Transverse colon (tissue), 4 donors: ENCODE measurements at regions not wholly inside any gene's neighbourhood (a gene's known extent, or its start where the extent isn't known, plus 50 kb on each side); places are given as distances from the start of the nearest gene placed in this dataset.
A peak's percentile ranks its signal among the peaks of the same experiment; 100 is the strongest.

Experiments
- DNase-seq: peaks from one replicate; pipeline ENCODE4 v3.0.0-alpha.2; 2019
- H3K27ac ChIP-seq, 4 donors: fragments of 200-600 bp; sonication (generic); 2 replicates each; pipeline ENCODE4 v1.5.1; 2016 to 2018; ENCODE audit warnings: inconsistent platforms in 4 of 4
- H3K27me3 ChIP-seq: fragments of 200-600 bp; sonication (generic); 2 replicates; pipeline ENCODE4 v1.5.1; 2017; ENCODE audit warnings: inconsistent platforms
- H3K36me3 ChIP-seq, 4 donors: fragments of 200-600 bp; sonication (generic); 2 replicates each; pipeline ENCODE4 v1.5.1; 2017 to 2019; ENCODE audit warnings: inconsistent platforms in 4 of 4
- H3K4me1 ChIP-seq, 4 donors: fragments of 200-600 bp; sonication (generic); 2 replicates each; pipeline ENCODE4 v1.5.1; 2017 to 2020; ENCODE audit warnings: inconsistent platforms in 4 of 4
- H3K4me3 ChIP-seq, 4 donors: fragments of 200-600 bp; sonication (generic); 1 replicate in 1 of 4; 2 replicates in 3 of 4; pipeline versions ENCODE4 v1.5.1 to v1.6.1; 2017 to 2019; ENCODE audit warnings: inconsistent platforms in 4 of 4
- H3K9me3 ChIP-seq, 2 donors: fragments of 200-600 bp; sonication (generic); 2 replicates each; pipeline ENCODE4 v1.5.1; 2017 to 2019; ENCODE audit warnings: inconsistent platforms in 2 of 2
- EP300 ChIP-seq: sonication (generic); formaldehyde crosslinking; IDR thresholded peaks from one replicate; pipeline ENCODE4 v1.6.1; 2017; ENCODE audit warnings: antibody characterized with exemption, low read depth
- POLR2A ChIP-seq: fragments of 450-650 bp; IDR thresholded peaks from one replicate; pipeline ENCODE4 v1.6.1; 2016; ENCODE audit warnings: antibody characterized with exemption, mild to moderate bottlenecking, moderate library complexity
- POLR2AphosphoS5 ChIP-seq, 3 donors: sonication (generic); formaldehyde crosslinking; IDR thresholded peaks; one replicate each; pipeline ENCODE4 v1.6.1; 2016; ENCODE audit warnings: antibody characterized with exemption in 3 of 3
- WGBS, 2 donors: methylation state at CpG; one replicate each; pipeline ENCODE4 v1.1.5; 2018; ENCODE audit warnings: low coverage in 1 of 2; 5-methylcytosine and 5-hydroxymethylcytosine counted together
- in situ Hi-C, 4 donors: fragments of 200-750 bp; cut with MboI; loops; one replicate each; pipeline versions ENCODE4 v1.15.0 to v1.15.1; 2017; ENCODE audit warnings: low sequenced_read_pairs in 3 of 4, low pct_ligation_motif_present in 1 of 4, low pct_unique_long_range_greater_than_20kb in 1 of 4
- intact Hi-C: fragments of 100-400 bp; cut with DNase I; formaldehyde crosslinking; loops from one replicate; pipeline ENCODE4 v1.15.1; 2023; ENCODE audit warnings: low total_unique reads
- TF ChIP-seq, protein P1 (sequence below), 5 experiments: fragments of 200-600 bp in 3 of 5; fragments of 450-650 bp in 2 of 5; sonication (generic) in 3 of 5; IDR thresholded peaks; 1 replicate in 2 of 5; 2 replicates in 3 of 5; pipeline ENCODE4 v1.5.1; 2016 to 2017; ENCODE audit warnings: antibody characterized with exemption in 5 of 5, inconsistent platforms in 3 of 5, mild to moderate bottlenecking in 2 of 5, moderate library complexity in 1 of 5

DNA sequence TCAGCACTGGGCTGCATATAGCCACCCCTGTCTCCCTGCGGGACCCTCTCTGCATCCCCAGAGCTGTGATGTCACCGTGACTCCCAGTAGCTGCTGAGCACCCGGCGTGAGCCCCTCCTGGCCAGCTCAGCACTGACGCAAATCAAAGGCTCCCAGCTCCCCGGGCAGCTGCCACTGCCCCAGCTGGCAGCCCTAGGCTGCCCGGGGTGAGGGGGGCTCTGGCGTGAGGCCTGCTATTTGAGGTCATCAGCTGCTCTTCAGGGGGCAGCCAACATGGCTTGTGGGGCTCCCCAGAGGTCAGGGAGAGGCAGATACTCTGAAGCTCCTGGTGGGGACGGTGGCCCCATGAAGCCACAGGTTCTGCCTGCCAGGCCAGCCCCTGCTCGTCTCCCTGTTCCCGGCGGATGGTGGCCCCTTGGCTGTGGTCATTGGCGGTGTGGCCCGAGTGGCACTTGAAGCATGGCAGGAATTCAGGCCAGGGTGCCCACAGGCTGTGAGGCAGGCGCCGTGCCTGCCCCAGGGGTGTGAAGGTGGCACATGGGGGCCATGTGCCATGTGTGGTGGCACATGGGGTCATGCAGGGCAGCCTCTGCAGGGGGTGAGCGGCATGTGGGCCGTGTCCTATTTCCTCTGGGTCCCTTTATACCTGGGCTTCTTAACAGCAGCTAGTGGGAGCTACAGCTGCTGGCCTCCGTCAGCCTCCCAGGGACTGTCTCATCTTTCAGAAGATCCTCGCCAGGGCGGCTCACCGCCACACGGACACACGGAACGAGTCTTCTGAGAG is 85.4 kb downstream of the SIK1 start:
- Histone ChIP-seq H3K27ac (no peak overlapping the region), H3K36me3 (no peaks in the 10 kb centered on the region), H3K4me1 (peaks cover 12 to 23% (median 20%) of the 10 kb centered on the region in 4 donors), H3K27me3 (no peaks in the 10 kb centered on the region), H3K9me3 (no peaks in the 10 kb centered on the region), H3K4me3 (no peak overlapping the region)
- WGBS, 2 donors: 81% methylated on average over 23 of the region's 25 CpGs; no CpG with 5 or more reads in 1 of the 2 donors
- no peak for TF ChIP-seq POLR2A
- TF ChIP-seq POLR2AphosphoS5 (IDR thresholded peaks at IDR 0.05): no peak
- TF ChIP-seq EP300: no peak
- no peak for DNase-seq
- intact Hi-C loops (no loop called here), in situ Hi-C loops (no loop called here)

DNA sequence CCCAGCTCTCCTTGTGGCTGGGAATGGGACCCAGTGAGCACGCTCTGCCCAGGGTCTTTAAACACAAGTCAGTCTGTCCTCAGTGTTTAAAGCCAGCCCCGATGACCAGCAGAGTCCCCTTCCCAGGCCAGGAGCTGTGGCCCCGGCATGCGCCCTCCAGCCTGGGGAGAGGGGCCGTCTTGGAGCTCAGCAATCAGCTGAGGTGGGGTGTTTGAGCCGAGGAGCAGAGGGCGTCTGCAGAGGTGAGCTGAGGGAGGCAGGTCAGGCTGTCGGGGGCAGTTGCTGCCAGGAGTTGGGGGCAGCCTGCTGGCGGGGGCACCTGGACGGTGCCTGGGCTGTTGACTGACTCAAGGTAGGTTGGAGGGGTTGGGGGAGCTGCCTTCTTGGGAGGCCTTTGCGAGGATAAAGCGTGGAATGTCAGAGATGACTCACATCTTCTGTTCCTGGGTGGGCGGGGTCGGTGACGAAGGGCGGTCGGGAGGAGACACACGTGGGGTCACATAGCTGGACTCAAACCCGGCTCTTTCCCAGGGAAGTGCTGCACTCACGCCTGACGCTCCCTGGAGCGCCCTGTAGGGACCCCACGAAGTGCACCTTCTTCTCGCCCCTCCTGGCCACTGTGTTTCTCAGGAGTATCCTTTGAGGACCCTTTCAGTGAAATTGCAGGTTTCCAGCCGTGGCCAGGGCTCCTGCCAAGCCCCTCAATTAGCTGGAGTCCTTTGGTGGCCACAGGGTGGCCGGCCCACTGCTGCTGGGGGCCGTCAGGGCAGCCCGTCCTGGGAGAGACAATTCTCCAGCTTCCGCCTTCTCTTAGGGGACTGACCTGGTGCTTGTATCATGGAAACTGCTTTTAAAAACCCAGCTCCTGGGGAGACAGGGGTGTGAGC is 86.2 kb downstream of the SIK1 start:
- in situ Hi-C loops: no loop called here
- intact Hi-C loops: no loop called here
- Histone ChIP-seq H3K4me3 (no peak overlapping the region), H3K9me3 (no peaks in the 10 kb centered on the region), H3K36me3 (no peaks in the 10 kb centered on the region), H3K27me3 (no peaks in the 10 kb centered on the region), H3K27ac (no peak overlapping the region), H3K4me1 (peaks cover 12 to 23% (median 20%) of the 10 kb centered on the region in 4 donors)
- peak; percentile 59 for DNase-seq
- WGBS, 2 donors: 76% methylated on average over 29 of the region's 29 CpGs; no CpG with 5 or more reads in 1 of the 2 donors
- TF ChIP-seq, protein P1, sequence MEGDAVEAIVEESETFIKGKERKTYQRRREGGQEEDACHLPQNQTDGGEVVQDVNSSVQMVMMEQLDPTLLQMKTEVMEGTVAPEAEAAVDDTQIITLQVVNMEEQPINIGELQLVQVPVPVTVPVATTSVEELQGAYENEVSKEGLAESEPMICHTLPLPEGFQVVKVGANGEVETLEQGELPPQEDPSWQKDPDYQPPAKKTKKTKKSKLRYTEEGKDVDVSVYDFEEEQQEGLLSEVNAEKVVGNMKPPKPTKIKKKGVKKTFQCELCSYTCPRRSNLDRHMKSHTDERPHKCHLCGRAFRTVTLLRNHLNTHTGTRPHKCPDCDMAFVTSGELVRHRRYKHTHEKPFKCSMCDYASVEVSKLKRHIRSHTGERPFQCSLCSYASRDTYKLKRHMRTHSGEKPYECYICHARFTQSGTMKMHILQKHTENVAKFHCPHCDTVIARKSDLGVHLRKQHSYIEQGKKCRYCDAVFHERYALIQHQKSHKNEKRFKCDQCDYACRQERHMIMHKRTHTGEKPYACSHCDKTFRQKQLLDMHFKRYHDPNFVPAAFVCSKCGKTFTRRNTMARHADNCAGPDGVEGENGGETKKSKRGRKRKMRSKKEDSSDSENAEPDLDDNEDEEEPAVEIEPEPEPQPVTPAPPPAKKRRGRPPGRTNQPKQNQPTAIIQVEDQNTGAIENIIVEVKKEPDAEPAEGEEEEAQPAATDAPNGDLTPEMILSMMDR (IDR thresholded peaks at IDR 0.05): no peak
- TF ChIP-seq POLR2AphosphoS5 (IDR thresholded peaks at IDR 0.05) (no peak), POLR2A (no peak), EP300 (no peak)

DNA sequence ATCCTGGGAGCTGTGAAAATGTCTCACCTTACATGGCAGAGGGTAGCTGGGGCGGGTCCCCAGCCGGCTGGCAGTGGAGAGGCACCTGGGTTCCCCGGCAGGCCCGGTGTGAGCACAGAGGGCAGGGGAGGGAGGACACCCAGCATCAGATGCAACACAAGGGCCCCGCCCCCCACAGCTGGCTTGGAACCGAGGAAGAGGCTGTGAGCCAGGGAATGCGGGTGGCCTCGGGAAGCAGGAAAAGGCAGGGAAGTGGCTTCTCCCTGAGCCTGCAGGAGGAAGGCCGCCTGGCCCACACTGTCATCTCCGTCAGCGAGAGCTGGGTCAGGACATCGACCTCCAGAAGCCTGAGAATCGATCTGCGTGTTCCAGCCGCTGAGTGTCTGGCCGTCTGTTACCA is 87.3 kb downstream of the SIK1 start:
- intact Hi-C loops (no loop called here), in situ Hi-C loops (no loop called here)
- Histone ChIP-seq H3K9me3 (no peaks in the 10 kb centered on the region), H3K27me3 (no peaks in the 10 kb centered on the region), H3K4me3 (no peak overlapping the region), H3K36me3 (no peaks in the 10 kb centered on the region), H3K4me1 (peaks cover 10 to 20% (median 16%) of the 10 kb centered on the region in 4 donors), H3K27ac (no peak overlapping the region)
- 82% methylated on average over 16 of the region's 16 CpGs; no CpG with 5 or more reads in 1 of the 2 donors for WGBS, 2 donors
- TF ChIP-seq, protein P1 (IDR thresholded peaks at IDR 0.05): no peak
- TF ChIP-seq POLR2AphosphoS5 (IDR thresholded peaks at IDR 0.05): no peak
- no peak for TF ChIP-seq POLR2A
- no peak for TF ChIP-seq EP300
- no peak for DNase-seq

DNA sequence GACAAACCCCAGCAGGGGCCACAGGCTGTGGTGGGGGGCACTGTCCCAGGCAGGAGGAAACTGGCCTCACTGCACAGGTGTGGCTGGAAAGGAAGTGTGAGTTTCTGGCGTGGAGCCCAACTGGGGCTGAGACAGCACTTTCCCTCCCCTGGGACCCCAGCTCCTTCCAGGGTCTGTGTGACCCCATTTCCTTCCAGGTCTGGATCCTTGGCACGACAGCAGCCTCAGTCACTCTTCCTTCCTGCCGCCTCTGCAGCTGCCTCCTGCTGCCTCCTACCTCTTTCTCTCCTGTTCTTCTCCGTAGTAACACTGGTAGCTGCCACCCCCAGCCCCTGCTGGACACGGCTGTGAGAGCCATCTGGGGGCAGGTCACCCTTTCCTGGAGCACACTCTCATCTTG is 88.0 kb downstream of the SIK1 start:
- no peak overlapping the region for H3K27ac ChIP-seq
- H3K27me3 ChIP-seq: no peaks in the 10 kb centered on the region
- no peak overlapping the region for H3K4me3 ChIP-seq
- no peaks in the 10 kb centered on the region for H3K9me3 ChIP-seq
- 57% methylated on average over 5 of the region's 5 CpGs; no CpG with 5 or more reads in 1 of the 2 donors for WGBS, 2 donors
- in situ Hi-C loops (no loop called here), intact Hi-C loops (no loop called here)
- DNase-seq: no peak
- TF ChIP-seq, protein P1 (IDR thresholded peaks at IDR 0.05): no peak
- TF ChIP-seq POLR2AphosphoS5 (IDR thresholded peaks at IDR 0.05): no peak
- TF ChIP-seq POLR2A: no peak
- no peak for TF ChIP-seq EP300
- H3K36me3 ChIP-seq: no peaks in the 10 kb centered on the region
- peaks cover 5 to 15% (median 9%) of the 10 kb centered on the region in 4 donors for H3K4me1 ChIP-seq
